Peyer's patch (tissue), 4 donors: ENCODE measurements at regions not wholly inside any gene's neighbourhood (a gene's known extent, or its start where the extent isn't known, plus 50 kb on each side); places are given as distances from the start of the nearest gene placed in this dataset.

ENCODE experiments used
- DNase-seq, 3 donors: peaks; one replicate each; pipeline ENCODE4 v3.0.0-alpha.2; 2017 to 2019
- H3K27ac ChIP-seq, 4 donors: fragments of 200-600 bp; sonication (generic); one replicate each; pipeline ENCODE4 v1.5.1; 2016 to 2019
- H3K27me3 ChIP-seq, 2 donors: fragments of 200-600 bp; sonication (generic); one replicate each; pipeline ENCODE4 v1.5.1; 2019
- H3K36me3 ChIP-seq, 3 donors: fragments of 200-600 bp; sonication (generic); one replicate each; pipeline ENCODE4 v1.5.1; 2016 to 2019
- H3K4me1 ChIP-seq, 4 donors: fragments of 200-600 bp; sonication (generic); one replicate each; pipeline ENCODE4 v1.5.1; 2016 to 2019
- H3K4me3 ChIP-seq, 4 donors: fragments of 200-600 bp; sonication (generic); 1 replicate in 3 of 4; 2 replicates in 1 of 4; pipeline ENCODE4 v1.5.1; 2016 to 2019; ENCODE audit warnings: mild to moderate bottlenecking in 1 of 4
- H3K9me3 ChIP-seq, 4 donors: fragments of 200-600 bp; sonication (generic); one replicate each; pipeline ENCODE4 v1.5.1; 2016 to 2019; ENCODE audit warnings: mild to moderate bottlenecking in 1 of 4
- CTCF ChIP-seq, 6 experiments: fragments of 450-650 bp in 4 of 6; fragments of 200-600 bp in 2 of 6; sonication (generic) in 1 of 6; IDR thresholded peaks; one replicate each; pipeline ENCODE4 v1.5.1; 2017 to 2019; ENCODE audit warnings: antibody characterized with exemption in 6 of 6, mild to moderate bottlenecking in 3 of 6, moderate library complexity in 1 of 6
- POLR2A ChIP-seq, 2 donors: fragments of 450-650 bp; IDR thresholded peaks; one replicate each; pipeline ENCODE4 v1.5.1; 2017; ENCODE audit warnings: antibody characterized with exemption in 2 of 2, mild to moderate bottlenecking in 2 of 2, moderate library complexity in 2 of 2

- DNase-seq, result no peak
- H3K27me3 ChIP-seq, result no peaks in the 10 kb centered on the region
- no peaks in the 10 kb centered on the region for H3K9me3 ChIP-seq
- peaks cover 0 to 24% (median 0%) of the 10 kb centered on the region in 3 donors for H3K36me3 ChIP-seq
- peaks cover 0 to 3% (median 0%) of the 10 kb centered on the region in 4 donors for H3K4me1 ChIP-seq
- no peak for TF ChIP-seq POLR2A (IDR thresholded peaks at IDR 0.05)
- TF ChIP-seq CTCF (IDR thresholded peaks at IDR 0.05), result no peak
- H3K27ac ChIP-seq, result no peak overlapping the region
- no peak overlapping the region for H3K4me3 ChIP-seq
Observed at GRCh38 chr15:62779899-62780298, 262.6 kb upstream of the TPM1 start.

GRCh38 chr15:62781081-62781497 lies 261.5 kb upstream of the TPM1 start:
- H3K27ac ChIP-seq, result no peak overlapping the region

GRCh38 chr15:62782071-62782841 lies 260.3 kb upstream of the TPM1 start:
- Histone ChIP-seq H3K4me3 (no peak overlapping the region), H3K36me3 (peaks cover 0 to 18% (median 0%) of the 10 kb centered on the region in 3 donors), H3K27me3 (no peaks in the 10 kb centered on the region), H3K27ac (no peak overlapping the region), H3K4me1 (peaks cover 0 to 3% (median 0%) of the 10 kb centered on the region in 4 donors), H3K9me3 (no peaks in the 10 kb centered on the region)
- peak in 5 of 6 experiments; percentile 41 to 87 (median 83) for TF ChIP-seq CTCF (IDR thresholded peaks at IDR 0.05)
- TF ChIP-seq POLR2A (IDR thresholded peaks at IDR 0.05), result no peak
- peak in 1 of 3 donors; percentile 71 for DNase-seq

More at GRCh38 chr15:62781081-62781497, 261.5 kb upstream of the TPM1 start:
- no peak for DNase-seq
- H3K27me3 ChIP-seq, result no peaks in the 10 kb centered on the region
- no peak overlapping the region for H3K4me3 ChIP-seq
- peaks cover 0 to 24% (median 0%) of the 10 kb centered on the region in 3 donors for H3K36me3 ChIP-seq
- H3K9me3 ChIP-seq, result no peaks in the 10 kb centered on the region
- TF ChIP-seq POLR2A (IDR thresholded peaks at IDR 0.05), result no peak
- TF ChIP-seq CTCF (IDR thresholded peaks at IDR 0.05), result no peak
- H3K4me1 ChIP-seq, result peaks cover 0 to 3% (median 0%) of the 10 kb centered on the region in 4 donors

GRCh38 chr15:62782896-62783295 lies 259.7 kb upstream of the TPM1 start:
- Histone ChIP-seq H3K27ac (no peak overlapping the region), H3K27me3 (no peaks in the 10 kb centered on the region), H3K9me3 (no peaks in the 10 kb centered on the region), H3K4me3 (no peak overlapping the region), H3K4me1 (peaks cover 0 to 3% (median 0%) of the 10 kb centered on the region in 4 donors), H3K36me3 (peaks cover 0 to 18% (median 0%) of the 10 kb centered on the region in 3 donors)
- DNase-seq, result no peak
- no peak for TF ChIP-seq POLR2A (IDR thresholded peaks at IDR 0.05)
- TF ChIP-seq CTCF (IDR thresholded peaks at IDR 0.05), result no peak

- no peak for DNase-seq
- no peak overlapping the region for H3K27ac ChIP-seq
- H3K4me1 ChIP-seq, result peaks cover 0 to 3% (median 0%) of the 10 kb centered on the region in 4 donors
- H3K27me3 ChIP-seq, result no peaks in the 10 kb centered on the region
- no peaks in the 10 kb centered on the region for H3K9me3 ChIP-seq
- peaks cover 0 to 13% (median 0%) of the 10 kb centered on the region in 3 donors for H3K36me3 ChIP-seq
- TF ChIP-seq POLR2A (IDR thresholded peaks at IDR 0.05) (no peak), CTCF (IDR thresholded peaks at IDR 0.05) (no peak)
- H3K4me3 ChIP-seq, result no peak overlapping the region
Observed at GRCh38 chr15:62783303-62783957, 259.1 kb upstream of the TPM1 start.
